T-cell (primary cell): ENCODE measurements at regions not wholly inside any gene's neighbourhood (a gene's known extent, or its start where the extent isn't known, plus 50 kb on each side); places are given as distances from the start of the nearest gene placed in this dataset.

Experiments
- ATAC-seq, 4 experiments: fragments of 200-7000 bp in 3 of 4; fragments of 150-1000 bp in 1 of 4; cut with Tn5 transposase; replicated peaks in 1 of 4; 1 replicate in 3 of 4; 2 replicates in 1 of 4; pipeline ENCODE4 v1.10.0; 2021; ENCODE audit warnings: moderate library complexity in 3 of 4, mild to moderate bottlenecking in 2 of 4, moderate number of reproducible peaks in 1 of 4
- CTCF ChIA-PET, 2 donors: fragments of 300-600 bp; sonication (Branson Sonifier 250); formaldehyde crosslinking; loops; one replicate each; lab custom pipeline; 2022; ENCODE audit warnings: antibody characterized with exemption in 2 of 2; lab: Charles Lee
- POLR2A ChIA-PET, 2 donors: fragments of 300-600 bp; sonication (Branson Sonifier 250); formaldehyde crosslinking; loops; one replicate each; lab custom pipeline; 2022; ENCODE audit warnings: antibody characterized with exemption in 2 of 2; lab: Charles Lee
- DNase-seq, 35 experiments: peaks; one replicate each; pipeline versions ENCODE4 v3.0.0 to v3.0.0-alpha.2; 2013 to 2023
- H3K27ac ChIP-seq: one replicate; pipeline ENCODE4 v1.5.1; 2013; ENCODE audit warnings: low read length
- H3K27me3 ChIP-seq, 2 experiments: replicated peaks in 1 of 2; 1 replicate in 1 of 2; 2 replicates in 1 of 2; pipeline versions ENCODE4 v1.6.1 to v1.7.0; 2013; ENCODE audit warnings: low read length in 1 of 2, mixed read lengths in 1 of 2; ENCODE audit not compliant: control insufficient read depth in 2 of 2, insufficient read depth in 2 of 2; ENCODE audit errors: extremely low read depth in 1 of 2
- H3K36me3 ChIP-seq, 2 donors: 1 replicate in 1 of 2; 2 replicates in 1 of 2; pipeline versions ENCODE4 v1.6.1 to v1.7.0; 2013; ENCODE audit warnings: low read length in 1 of 2; ENCODE audit not compliant: control insufficient read depth in 2 of 2, insufficient read depth in 1 of 2; ENCODE audit errors: extremely low read depth in 1 of 2
- H3K4me1 ChIP-seq, 2 experiments: 1 replicate in 1 of 2; 2 replicates in 1 of 2; pipeline versions ENCODE4 v1.6.1 to v1.7.0; 2013; ENCODE audit warnings: low read length in 2 of 2, mixed read lengths in 1 of 2; ENCODE audit not compliant: insufficient read depth in 2 of 2, control insufficient read depth in 1 of 2; ENCODE audit errors: extremely low read depth in 1 of 2
- H3K4me3 ChIP-seq, 2 donors: 1 replicate in 1 of 2; 2 replicates in 1 of 2; pipeline versions ENCODE4 v1.5.1 to v1.7.0; 2013; ENCODE audit warnings: mild to moderate bottlenecking in 2 of 2, low read length in 1 of 2, moderate library complexity in 1 of 2; ENCODE audit not compliant: control insufficient read depth in 1 of 2; ENCODE audit errors: extremely low read depth in 1 of 2
- H3K9me3 ChIP-seq: 2 replicates; pipeline ENCODE4 v1.7.0; 2013
- H3K27ac Mint-ChIP-seq, 2 donors: one replicate each; pipeline ENCODE4 v1.8.0; 2020 to 2021; ENCODE audit warnings: mild to moderate bottlenecking in 2 of 2, mixed read lengths in 2 of 2
- H3K27me3 Mint-ChIP-seq, 2 donors: one replicate each; pipeline ENCODE4 v1.8.0; 2021 to 2022; ENCODE audit warnings: mixed read lengths in 2 of 2
- H3K36me3 Mint-ChIP-seq: one replicate; pipeline ENCODE4 v1.8.0; 2021; ENCODE audit warnings: mixed read lengths
- H3K4me1 Mint-ChIP-seq, 3 donors: one replicate each; pipeline ENCODE4 v1.8.0; 2020 to 2022; ENCODE audit warnings: mixed read lengths in 3 of 3, mild to moderate bottlenecking in 1 of 3
- H3K4me3 Mint-ChIP-seq, 3 donors: one replicate each; pipeline ENCODE4 v1.8.0; 2020 to 2022; ENCODE audit warnings: mild to moderate bottlenecking in 3 of 3, mixed read lengths in 3 of 3, moderate library complexity in 3 of 3
- H3K9me3 Mint-ChIP-seq, 3 donors: one replicate each; pipeline ENCODE4 v1.8.0; 2020 to 2022; ENCODE audit warnings: mixed read lengths in 3 of 3
- WGBS: methylation state at CpG from one replicate; pipeline ENCODE4 v1.1.5; 2013; ENCODE audit warnings: missing lambda C conversion rate; ENCODE audit not compliant: insufficient coverage; 5-methylcytosine and 5-hydroxymethylcytosine counted together

DNA sequence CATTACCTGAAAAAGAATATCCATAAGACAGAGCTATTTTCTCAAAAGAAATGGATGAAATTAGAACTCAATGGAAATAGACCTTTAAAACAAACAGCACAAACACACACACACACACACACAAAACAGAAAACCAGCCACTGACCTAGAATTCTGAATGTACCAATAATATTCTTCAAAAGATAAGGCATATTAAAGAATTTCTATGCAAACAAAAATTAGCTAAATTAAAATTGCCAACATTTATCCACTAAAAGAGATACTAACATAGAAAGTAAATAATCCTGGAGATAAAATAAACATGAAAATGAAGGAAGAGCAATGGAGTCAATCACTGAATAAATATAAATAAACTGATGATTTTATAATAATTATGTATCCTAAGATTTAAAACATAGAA is 431.2 kb downstream of the SH2D4B start:
- POLR2A ChIA-PET: no interaction called here
- Histone ChIP-seq H3K4me3 (no peak overlapping the region), H3K4me1 (no peaks in the 10 kb centered on the region), H3K36me3 (no peaks in the 10 kb centered on the region), H3K27me3 (no peaks in the 10 kb centered on the region), H3K9me3 (no peaks in the 10 kb centered on the region), H3K27ac (no peak overlapping the region)
- Mint-ChIP-seq H3K9me3 (no peaks in the 10 kb centered on the region), H3K4me1 (no peaks in the 10 kb centered on the region), H3K27ac (no peak overlapping the region), H3K4me3 (no peak overlapping the region), H3K36me3 (no peaks in the 10 kb centered on the region), H3K27me3 (peaks cover 0 to 5% of the 10 kb centered on the region in 2 donors)
- ATAC-seq (no peak), DNase-seq (no peak)
- CTCF ChIA-PET: interaction anchor here in 1 of 2 donors (0.6 kb wide), 1 partner anchor 21 kb away, joined by 4 read pairs; no protein-coding TSS in a partner anchor

DNA sequence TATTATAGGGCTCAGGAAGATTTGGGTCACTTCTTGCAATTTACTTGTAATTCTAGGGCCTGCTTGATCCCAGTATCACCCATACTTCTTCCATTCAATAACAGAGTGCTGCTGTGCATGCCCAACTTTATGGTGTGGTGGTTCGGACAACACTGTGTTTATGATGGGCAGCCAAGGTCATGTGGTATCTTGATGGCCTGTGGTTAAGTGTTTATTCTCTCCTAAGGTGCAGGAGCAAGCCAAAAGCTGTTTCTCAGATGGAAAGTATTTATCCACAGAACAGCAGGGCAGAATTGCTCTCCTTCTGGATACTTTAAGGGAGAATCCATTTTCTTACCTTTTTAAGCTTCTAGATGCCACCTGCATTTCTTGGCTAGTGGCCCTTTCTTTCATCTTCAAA is 433.8 kb downstream of the SH2D4B start:
- ChIA-PET CTCF (no interaction called here), POLR2A (no interaction called here)
- no peak overlapping the region for H3K4me3 ChIP-seq
- no CpG with 5 or more reads among the region's 1 CpG for WGBS
- Mint-ChIP-seq H3K36me3 (no peaks in the 10 kb centered on the region), H3K27me3 (peaks cover 0 to under 1% of the 10 kb centered on the region in 2 donors), H3K27ac (no peak overlapping the region), H3K9me3 (no peaks in the 10 kb centered on the region), H3K4me1 (no peaks in the 10 kb centered on the region), H3K4me3 (no peak overlapping the region)
- H3K36me3 ChIP-seq: no peaks in the 10 kb centered on the region
- H3K27ac ChIP-seq: no peak overlapping the region
- ATAC-seq: no peak
- no peaks in the 10 kb centered on the region for H3K4me1 ChIP-seq
- no peaks in the 10 kb centered on the region for H3K27me3 ChIP-seq
- DNase-seq: no peak
- no peaks in the 10 kb centered on the region for H3K9me3 ChIP-seq

DNA sequence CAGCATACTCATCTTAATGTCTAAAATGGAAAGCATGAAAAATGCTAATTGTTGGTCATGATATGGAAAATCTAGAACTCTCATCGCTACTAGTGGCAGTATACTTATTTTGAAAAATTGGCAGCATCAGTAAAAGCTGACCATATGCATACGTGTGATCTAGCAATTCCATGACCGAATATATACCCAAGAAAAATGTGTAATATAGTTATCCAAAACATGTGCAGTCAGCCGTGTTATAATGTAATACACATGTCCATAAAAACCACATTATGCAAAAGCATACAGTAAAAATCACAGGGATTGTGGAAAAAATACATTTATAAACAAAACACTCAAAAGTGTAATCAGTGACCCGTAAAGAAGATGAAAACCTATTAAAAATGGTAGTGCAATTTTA is 439.0 kb downstream of the SH2D4B start:
- Histone ChIP-seq H3K27ac (no peak overlapping the region), H3K4me3 (no peak overlapping the region), H3K9me3 (no peaks in the 10 kb centered on the region), H3K36me3 (no peaks in the 10 kb centered on the region), H3K4me1 (no peaks in the 10 kb centered on the region), H3K27me3 (no peaks in the 10 kb centered on the region)
- Mint-ChIP-seq H3K36me3 (no peaks in the 10 kb centered on the region), H3K27ac (no peak overlapping the region), H3K27me3 (peaks cover 0 to 2% of the 10 kb centered on the region in 2 donors), H3K9me3 (no peaks in the 10 kb centered on the region), H3K4me1 (no peaks in the 10 kb centered on the region), H3K4me3 (no peak overlapping the region)
- ChIA-PET CTCF (no interaction called here), POLR2A (no interaction called here)
- DNase-seq (no peak), ATAC-seq (no peak)
- WGBS: no CpG with 5 or more reads among the region's 5 CpGs

DNA sequence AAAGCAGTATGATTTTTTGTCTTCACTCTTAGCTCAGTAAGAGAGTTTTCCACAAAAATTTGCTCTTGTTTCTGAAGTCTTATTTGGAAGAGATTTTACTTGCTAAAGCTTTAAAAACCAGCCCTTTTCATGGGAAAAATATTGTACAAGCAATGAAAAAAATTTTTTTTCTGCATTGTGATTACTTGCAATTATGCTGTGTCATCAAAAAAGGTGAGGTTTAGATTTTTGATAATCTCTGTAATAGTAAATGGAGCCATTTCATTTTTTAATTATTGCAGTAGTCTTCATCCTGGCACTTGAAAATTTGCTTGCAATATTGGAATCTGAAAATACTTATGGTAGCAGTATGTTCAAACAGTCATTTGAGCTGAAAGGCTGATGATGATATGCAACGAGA is 447.4 kb downstream of the SH2D4B start:
- H3K4me3 Mint-ChIP-seq: no peak overlapping the region
- Histone ChIP-seq H3K27ac (no peak overlapping the region), H3K4me3 (no peak overlapping the region), H3K36me3 (no peaks in the 10 kb centered on the region), H3K27me3 (no peaks in the 10 kb centered on the region), H3K9me3 (no peaks in the 10 kb centered on the region), H3K4me1 (no peaks in the 10 kb centered on the region)
- POLR2A ChIA-PET: no interaction called here
- no peak overlapping the region for H3K27ac Mint-ChIP-seq
- no peaks in the 10 kb centered on the region for H3K4me1 Mint-ChIP-seq
- H3K27me3 Mint-ChIP-seq: peaks cover 2 to 6% of the 10 kb centered on the region in 2 donors
- H3K9me3 Mint-ChIP-seq: no peaks in the 10 kb centered on the region
- no peaks in the 10 kb centered on the region for H3K36me3 Mint-ChIP-seq
- CTCF ChIA-PET: no interaction called here
- no CpG with 5 or more reads among the region's 1 CpG for WGBS
- DNase-seq: no peak
- no peak for ATAC-seq

DNA sequence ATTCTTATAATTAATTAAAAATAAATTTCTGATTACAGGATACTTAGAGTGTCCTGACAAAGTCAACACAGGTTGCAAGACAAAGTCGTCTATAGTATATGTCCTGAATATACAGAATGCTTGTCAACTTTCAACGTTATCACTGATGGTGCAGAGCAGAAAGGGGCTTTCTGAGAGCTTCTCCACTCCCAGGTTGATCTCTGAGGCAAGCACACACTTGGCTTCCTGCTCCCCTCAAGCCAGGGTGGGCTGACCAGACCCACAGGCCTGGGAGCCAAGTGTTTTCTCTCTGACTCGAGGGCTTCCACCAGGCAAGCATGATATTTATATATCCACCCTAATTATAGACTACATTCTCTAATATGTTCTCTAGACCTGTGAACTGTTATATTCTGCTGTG is 448.9 kb downstream of the SH2D4B start:
- no peaks in the 10 kb centered on the region for H3K27me3 ChIP-seq
- POLR2A ChIA-PET: no interaction called here
- CTCF ChIA-PET: no interaction called here
- Mint-ChIP-seq H3K9me3 (no peaks in the 10 kb centered on the region), H3K36me3 (no peaks in the 10 kb centered on the region), H3K27ac (no peak overlapping the region), H3K4me1 (no peaks in the 10 kb centered on the region), H3K27me3 (peaks cover 0 to 6% of the 10 kb centered on the region in 2 donors), H3K4me3 (no peak overlapping the region)
- DNase-seq (no peak), ATAC-seq (no peak)
- H3K4me3 ChIP-seq: no peak overlapping the region
- 100% methylated on average over 1 of the region's 3 CpGs for WGBS
- no peaks in the 10 kb centered on the region for H3K4me1 ChIP-seq
- no peak overlapping the region for H3K27ac ChIP-seq
- H3K9me3 ChIP-seq: no peaks in the 10 kb centered on the region
- H3K36me3 ChIP-seq: no peaks in the 10 kb centered on the region

DNA sequence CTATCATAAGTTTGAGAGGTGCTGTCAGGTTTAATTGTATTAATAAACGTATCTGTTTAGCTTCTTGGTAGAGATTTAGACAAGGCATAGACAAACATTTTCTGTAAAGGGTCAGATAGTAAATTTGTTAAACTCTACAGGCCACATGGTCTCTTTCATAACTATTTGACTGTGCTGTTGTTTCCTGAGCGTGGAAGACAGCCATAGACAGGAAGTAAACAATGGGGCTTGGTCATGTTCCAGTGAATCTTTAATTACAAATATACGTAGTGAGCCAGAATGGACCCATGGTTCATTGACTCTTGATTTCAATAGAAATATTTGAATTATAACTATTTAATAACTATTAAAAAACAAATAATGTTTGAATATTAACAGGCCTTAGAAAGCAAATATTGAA is 451.1 kb downstream of the SH2D4B start:
- ATAC-seq (no peak), DNase-seq (no peak)
- Mint-ChIP-seq H3K27me3 (peaks cover 0 to 6% of the 10 kb centered on the region in 2 donors), H3K27ac (no peak overlapping the region), H3K36me3 (no peaks in the 10 kb centered on the region), H3K4me1 (no peaks in the 10 kb centered on the region), H3K4me3 (no peak overlapping the region), H3K9me3 (no peaks in the 10 kb centered on the region)
- Histone ChIP-seq H3K27ac (no peak overlapping the region), H3K9me3 (no peaks in the 10 kb centered on the region), H3K27me3 (no peaks in the 10 kb centered on the region), H3K36me3 (no peaks in the 10 kb centered on the region), H3K4me1 (no peaks in the 10 kb centered on the region), H3K4me3 (no peak overlapping the region)
- ChIA-PET POLR2A (no interaction called here), CTCF (no interaction called here)
- no CpG with 5 or more reads among the region's 3 CpGs for WGBS

DNA sequence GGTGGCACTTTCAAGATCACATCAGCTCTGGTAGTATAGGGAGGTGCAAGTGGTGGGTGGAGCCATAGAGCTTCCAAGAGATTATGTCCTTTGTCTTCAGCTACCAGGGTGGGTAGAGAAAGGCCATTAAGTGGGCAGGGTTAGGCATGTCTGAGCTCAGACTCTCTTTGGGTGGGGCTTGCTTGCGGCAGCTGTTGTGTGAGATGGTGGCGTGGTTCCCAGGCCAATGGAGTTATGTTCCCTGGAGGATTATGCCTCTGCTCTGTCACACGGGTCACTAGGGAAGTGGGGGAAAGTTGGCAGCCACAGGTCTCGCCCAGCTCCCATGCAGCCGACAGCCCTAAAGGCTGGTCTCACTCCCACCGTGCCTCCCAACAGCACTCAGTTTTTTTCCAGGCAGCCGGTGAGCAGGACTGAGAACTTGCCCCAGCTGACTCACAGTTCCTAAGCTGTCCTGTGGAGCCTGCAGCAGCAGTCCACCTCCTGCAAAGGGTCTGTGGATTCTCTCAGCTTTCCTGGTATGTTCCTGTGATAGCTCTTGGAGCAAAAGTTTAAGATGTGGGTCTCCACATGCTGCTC is 459.0 kb downstream of the SH2D4B start:
- Mint-ChIP-seq H3K36me3 (no peaks in the 10 kb centered on the region), H3K4me1 (no peaks in the 10 kb centered on the region), H3K9me3 (peaks cover 0 to 10% (median 7%) of the 10 kb centered on the region in 3 donors), H3K27ac (no peak overlapping the region), H3K27me3 (peaks cover 0 to 7% of the 10 kb centered on the region in 2 donors), H3K4me3 (no peak overlapping the region)
- no peak for DNase-seq
- ChIA-PET POLR2A (no interaction called here), CTCF (no interaction called here)
- 92% methylated on average over 2 of the region's 7 CpGs for WGBS
- H3K36me3 ChIP-seq: no peaks in the 10 kb centered on the region
- H3K27ac ChIP-seq: no peak overlapping the region
- no peaks in the 10 kb centered on the region for H3K9me3 ChIP-seq
- no peak overlapping the region for H3K4me3 ChIP-seq
- no peak for ATAC-seq
- no peaks in the 10 kb centered on the region for H3K4me1 ChIP-seq
- no peaks in the 10 kb centered on the region for H3K27me3 ChIP-seq
